T-helper 2 cell (primary cell): ENCODE measurements at regions not wholly inside any gene's neighbourhood (a gene's known extent, or its start where the extent isn't known, plus 50 kb on each side); places are given as distances from the start of the nearest gene placed in this dataset.

ENCODE experiments used
- DNase-seq, 5 experiments: peaks; one replicate each; pipeline versions ENCODE4 v3.0.0 to v3.0.0-alpha.2; 2012 to 2022

DNA sequence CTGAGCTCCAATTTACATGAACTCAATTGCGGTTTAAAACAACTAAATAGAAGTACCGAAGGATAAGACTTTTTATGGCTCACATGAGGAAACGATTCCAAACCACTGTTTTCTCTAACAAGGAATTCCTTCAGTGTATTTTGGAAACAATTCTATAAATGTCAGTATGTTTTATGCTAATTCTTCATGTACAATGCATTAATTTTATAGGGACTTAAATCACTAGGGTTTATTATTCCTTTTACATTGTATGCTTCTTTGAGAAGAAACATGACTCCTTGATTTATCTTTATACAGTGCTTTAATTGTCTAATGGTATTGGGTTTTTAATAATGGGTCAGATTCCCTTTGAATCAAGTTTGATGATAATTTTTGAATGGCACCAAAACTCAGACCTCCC, 566.8 kb downstream of the EPHA4 start:
- no peak for DNase-seq

DNA sequence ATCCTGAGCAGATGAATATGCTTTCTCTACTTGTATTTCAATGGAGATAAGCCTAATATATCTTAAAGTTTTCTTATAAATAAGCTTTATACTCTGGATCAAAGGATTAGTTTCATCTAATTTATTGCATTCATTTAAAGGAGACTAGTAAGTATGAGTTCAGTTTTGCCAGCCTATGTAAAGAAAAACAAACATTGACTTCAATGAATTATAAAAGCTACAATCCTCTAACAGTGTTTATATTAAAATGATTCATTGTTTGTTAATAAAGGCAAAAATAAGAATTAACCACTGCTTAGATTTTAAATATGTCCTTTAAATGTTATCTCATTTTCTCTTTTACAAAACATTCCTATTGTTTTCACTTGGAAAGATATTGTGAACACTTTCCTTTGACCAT, 566.0 kb downstream of the EPHA4 start:
- no peak for DNase-seq

GRCh38 chr2:221016551-221016950, 555.6 kb downstream of the EPHA4 start:
- DNase-seq = no peak

GRCh38 chr2:221018262-221018661, 553.8 kb downstream of the EPHA4 start:
- DNase-seq = no peak

DNA sequence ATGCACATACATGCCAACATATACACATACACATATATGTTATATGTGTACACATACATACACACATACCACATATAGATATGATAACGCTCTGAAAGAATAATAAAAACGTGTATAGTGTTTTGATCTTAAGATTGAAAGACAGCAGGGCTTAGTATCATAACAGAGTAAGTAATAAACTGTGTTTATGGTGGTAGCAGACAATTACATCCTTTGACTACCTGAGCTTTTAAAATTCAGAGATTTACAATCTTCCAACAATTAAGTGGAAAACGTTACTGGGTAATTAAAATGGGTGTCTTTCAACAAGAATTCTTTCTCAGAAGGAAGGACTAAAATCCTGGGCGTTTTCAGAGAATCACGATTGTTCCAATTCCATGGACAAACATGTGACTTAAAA, 552.4 kb downstream of the EPHA4 start:
- no peak for DNase-seq

- no peak for DNase-seq
Measured at GRCh38 chr2:221022554-221022953, 549.5 kb downstream of the EPHA4 start.

GRCh38 chr2:221025398-221025797, 546.7 kb downstream of the EPHA4 start:
- DNase-seq = no peak

- DNase-seq = no peak
Measured at GRCh38 chr2:221034026-221034701, 537.9 kb downstream of the EPHA4 start.

GRCh38 chr2:221034973-221035372, 537.1 kb downstream of the EPHA4 start:
- DNase-seq = no peak

DNA sequence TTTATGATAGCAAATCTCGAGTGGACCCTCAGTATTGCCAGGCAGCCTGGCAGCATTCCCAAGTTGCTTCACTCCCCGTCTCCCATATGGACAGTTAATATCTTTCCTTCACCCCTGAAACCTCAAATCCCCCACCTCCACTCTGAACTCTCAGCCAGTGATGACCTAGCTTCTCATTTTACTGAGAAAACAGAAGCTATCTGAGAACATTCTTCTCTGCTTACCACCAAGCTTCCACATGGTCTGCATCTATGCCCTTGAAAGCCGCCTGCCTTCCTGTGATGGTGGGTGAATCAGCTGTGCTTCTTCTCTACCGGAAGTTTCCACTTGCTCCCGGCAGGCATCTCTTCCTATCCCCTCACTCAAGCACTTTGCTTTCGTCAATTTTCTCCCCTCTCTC, 529.2 kb downstream of the EPHA4 start:
- no peak for DNase-seq

DNA sequence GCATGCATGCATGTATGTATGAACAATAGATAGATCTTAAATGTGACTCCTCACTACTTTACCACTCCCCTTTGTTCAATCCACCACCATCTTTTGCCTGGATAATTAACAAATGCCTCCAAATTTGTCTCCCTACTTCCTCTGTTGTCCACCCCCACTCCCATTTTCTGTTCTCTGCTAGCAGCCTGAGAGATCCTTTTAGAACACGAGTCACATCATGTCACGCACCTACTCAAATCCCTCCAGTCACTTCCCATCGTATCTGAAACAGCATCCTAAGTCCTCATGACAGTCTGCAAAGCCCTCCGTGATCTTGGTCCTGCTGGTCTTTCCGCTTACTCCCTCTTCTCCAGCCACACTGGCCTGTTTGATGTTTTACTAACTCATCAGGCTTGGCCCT, 527.3 kb downstream of the EPHA4 start:
- no peak for DNase-seq

DNA sequence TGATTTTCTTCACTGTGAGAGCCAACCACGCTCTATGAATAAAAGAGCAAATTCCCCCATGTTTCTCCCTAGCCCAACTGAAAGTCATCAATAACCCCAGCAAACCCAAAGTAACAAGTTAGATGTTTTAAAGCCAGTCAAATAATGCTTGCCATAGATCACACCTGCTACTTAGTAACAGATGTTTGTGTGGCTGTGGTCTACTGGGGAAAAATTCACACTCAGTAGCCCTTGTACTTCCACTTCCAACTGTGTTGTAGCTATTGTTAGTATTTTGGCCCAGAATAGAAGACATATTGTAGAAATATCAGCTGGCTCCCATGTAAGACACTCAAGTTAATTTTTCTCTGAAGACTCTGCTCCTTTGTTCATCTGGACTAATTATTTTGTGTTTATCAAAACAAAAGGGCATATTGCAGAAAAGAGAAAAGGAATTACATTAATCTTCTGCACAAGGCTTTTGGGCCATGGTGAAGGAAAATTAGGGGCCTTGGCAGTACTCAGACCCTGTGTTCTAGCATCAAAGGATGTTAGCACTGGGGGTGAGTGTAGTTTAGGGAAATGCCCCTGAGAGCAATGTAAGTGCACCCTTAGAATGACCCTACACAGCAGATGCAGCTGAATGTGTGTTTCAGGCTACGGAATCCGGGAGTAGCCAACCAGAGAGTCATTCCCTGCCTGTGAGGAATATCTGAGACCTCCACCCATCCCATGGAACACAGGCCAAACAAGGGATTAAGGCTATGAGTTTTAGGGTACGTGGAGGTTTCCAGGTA, 521.9 kb downstream of the EPHA4 start:
- no peak for DNase-seq

DNA sequence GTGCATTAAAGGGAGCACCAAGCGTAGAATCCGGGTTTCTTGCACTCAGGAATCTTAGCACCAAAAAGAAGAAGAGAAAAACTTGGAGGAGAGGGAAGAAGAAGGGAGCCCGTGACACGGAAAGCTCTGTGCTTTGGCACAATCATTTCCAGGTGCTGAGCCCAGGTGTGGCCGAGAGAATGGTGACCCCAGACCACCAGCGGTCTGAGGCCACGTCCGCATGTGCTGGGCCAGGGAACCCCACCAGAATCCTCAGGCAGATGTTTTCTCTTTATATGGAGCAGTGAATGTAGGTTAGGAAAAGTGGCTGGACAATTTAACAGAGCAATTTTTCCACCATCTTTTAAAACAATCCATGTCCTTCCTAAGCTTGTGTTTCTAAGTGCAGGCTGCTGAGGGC, 520.9 kb downstream of the EPHA4 start:
- DNase-seq = no peak

DNA sequence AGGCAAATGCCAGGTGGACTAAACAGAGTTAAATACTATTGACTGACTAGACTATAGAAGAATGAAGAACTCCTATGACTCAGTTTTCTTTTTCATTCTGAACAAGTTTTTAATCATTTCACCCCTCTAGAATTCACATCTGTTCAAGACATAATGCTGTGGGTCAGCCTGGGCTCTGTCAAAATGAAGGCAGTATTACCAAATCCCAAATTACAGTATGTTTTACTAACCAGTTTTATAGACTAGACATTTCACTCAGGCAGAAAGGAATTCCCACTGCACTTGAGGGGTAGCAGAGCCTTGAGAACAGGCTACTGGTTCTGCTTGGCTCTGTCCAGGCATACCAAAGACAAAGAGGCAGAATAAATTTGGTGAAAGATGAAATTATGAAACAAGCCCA, 511.7 kb downstream of the EPHA4 start:
- DNase-seq = no peak

DNA sequence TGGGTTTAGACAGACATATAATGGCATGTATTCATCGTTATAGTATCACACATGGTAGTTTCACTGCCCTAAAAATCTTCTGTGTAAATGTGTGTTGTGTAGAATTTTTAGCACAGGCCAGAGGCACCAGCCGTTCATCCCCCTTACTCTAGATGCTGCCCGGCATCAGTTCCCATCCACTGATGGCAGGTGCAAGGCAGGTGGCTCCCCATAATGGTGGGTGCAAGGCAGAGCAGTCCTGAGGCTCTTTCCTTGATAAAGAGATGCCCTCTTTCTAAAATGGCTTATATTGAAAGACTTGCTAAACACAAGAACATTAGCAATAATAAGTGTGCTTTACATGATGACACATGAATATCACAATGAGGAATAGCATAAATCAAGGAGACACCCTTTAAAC, 508.5 kb downstream of the EPHA4 start:
- no peak for DNase-seq

DNA sequence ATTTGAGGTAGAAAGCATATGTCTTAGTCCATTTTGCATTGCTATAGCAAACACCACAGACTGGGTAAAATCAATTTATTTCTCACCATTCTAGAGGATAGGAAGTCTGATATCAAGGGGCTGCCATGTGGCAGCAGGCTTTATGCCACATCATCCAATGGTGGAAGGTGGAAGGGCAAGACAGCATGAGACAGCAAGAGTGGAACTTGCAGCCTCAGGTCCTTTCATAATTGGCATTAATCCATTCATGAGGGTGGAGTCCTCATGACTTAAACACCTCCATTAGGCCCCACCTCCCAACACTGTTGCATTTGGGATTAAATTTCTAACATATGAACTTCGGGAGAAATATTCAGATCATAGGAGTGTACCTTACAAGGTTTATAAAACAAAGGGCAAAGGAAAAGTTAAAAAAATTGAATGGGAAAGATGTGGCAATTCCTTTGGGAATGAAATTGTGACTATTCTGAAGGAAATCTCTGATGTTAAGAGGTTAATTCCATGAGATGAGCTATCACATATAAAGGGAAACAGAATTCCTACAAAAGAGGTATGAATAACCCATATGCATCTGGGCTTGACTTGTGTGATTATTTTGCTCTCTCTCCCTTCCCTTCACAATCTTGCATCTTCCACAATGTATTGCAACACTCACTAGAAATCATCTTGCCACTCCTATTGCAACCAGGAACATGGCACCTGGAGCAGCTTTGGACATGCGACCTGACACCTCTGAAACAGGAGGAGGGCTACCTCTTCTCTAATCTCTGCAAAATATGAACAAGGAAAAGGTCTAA, 507.8 kb downstream of the EPHA4 start:
- no peak for DNase-seq

DNA sequence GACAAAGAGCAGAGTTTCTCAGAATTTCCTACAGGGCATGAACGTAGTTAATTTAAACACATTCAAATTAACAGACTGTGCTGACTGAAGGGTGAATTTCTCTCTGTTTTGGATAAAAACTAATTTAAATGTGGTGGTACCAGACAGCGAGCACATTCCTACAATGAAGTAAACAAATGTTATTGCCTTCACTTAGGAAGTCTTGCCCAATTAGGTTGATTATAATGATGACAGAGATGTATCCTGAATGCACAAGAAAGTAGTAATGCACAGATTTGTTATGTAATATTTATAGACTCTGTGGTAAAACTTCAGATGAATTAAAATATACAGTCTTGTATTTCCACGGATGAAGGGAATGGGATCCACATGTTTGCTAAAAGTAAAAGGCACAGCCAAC, 507.2 kb downstream of the EPHA4 start:
- DNase-seq = no peak

GRCh38 chr2:221068123-221068522, 504.0 kb downstream of the EPHA4 start:
- no peak for DNase-seq

GRCh38 chr2:221070106-221070505, 502.0 kb downstream of the EPHA4 start:
- DNase-seq = no peak

DNA sequence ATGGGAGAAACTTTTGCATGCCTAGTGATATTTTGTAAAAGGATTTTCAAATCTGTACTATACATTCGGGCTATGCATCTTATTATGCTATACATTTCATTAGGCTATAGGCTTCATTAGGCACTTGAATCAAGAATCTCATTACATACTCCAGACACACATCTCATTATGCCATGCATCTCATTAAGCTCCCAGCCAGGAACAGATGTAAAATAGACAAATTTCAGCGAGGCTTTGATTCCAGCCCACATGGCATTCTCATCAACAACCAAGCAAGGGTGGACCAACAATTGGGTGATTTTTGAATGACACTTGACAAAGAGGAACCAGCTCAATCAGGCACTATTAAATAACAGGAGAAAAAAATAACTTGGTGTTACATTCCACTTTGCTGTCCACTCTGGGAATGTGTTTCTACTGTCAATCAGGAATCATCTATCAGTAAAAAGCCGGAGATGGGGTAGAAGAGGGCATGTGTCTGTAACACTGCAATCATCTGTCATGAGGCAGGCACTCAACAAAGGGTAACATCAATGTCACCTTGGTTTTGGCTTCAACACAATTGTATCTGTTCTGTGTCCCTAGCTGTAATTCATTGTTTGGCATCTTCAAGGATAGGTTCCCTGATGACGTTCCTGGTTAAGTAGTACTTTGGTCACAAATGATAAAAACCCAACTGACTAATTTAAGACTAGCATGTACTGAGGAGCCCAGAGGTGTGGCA, 498.6 kb downstream of the EPHA4 start:
- DNase-seq = no peak

- no peak for DNase-seq
Measured at GRCh38 chr2:221074238-221074637, 497.9 kb downstream of the EPHA4 start.

GRCh38 chr2:221075203-221075602, 496.9 kb downstream of the EPHA4 start:
- DNase-seq = no peak

DNA sequence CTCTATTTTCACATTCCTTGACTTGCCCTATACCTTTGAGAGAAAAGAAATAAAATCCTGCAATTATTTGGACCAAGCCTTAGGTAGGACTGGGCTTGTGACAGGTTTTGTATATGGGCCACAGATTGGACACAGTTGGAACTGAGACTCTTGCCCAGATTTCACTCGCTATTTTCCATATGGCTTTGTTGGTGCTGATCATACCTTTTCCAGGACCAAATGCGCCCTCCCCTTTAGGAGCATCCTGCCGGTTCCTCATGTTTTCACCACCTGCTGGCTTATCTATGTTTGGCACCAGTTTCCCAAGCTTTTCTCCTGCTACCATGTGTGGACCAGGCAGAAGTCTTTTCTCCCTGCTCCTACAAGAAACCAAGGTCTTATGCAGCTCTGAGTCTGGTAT, 494.9 kb downstream of the EPHA4 start:
- DNase-seq = no peak
